ENCODE measurements at regions not wholly inside any gene's neighbourhood (a gene's known extent, or its start where the extent isn't known, plus 50 kb on each side); places are given as distances from the start of the nearest gene placed in this dataset.

GRCh38 chr4:26227601-26228229 is 93.1 kb upstream of the RBPJ start:
- DNase-seq (ENCODE audit: low read depth in 1 of 2, low spot score in 1 of 2) (no peak), FAIRE-seq (no peak), ATAC-seq (no peak)
- WGBS (ENCODE audit: missing lambda C conversion rate), result 77% methylated on average over 15 of the region's 15 CpGs
- ChIA-PET POLR2A (no interaction called here), CTCF (no interaction called here)
- TF ChIP-seq CBX2 (IDR thresholded peaks at IDR 0.05; ENCODE audit: borderline replicate concordance, low read depth) (no peak), CHD2 (IDR thresholded peaks at IDR 0.05; ENCODE audit: low read length, partially characterized antibody) (no peak), RCOR1 (IDR thresholded peaks at IDR 0.05; ENCODE audit: low read depth, low read length) (no peak), E2F6 (IDR thresholded peaks at IDR 0.05; ENCODE audit: borderline replicate concordance, low read depth) (no peak), MYC (IDR thresholded peaks at IDR 0.05; ENCODE audit: borderline replicate concordance, low read length) (no peak), CEBPB (IDR thresholded peaks at IDR 0.05) (no peak), BHLHE40 (IDR thresholded peaks at IDR 0.05; ENCODE audit: low read depth, low read length) (no peak), BCL3 (IDR thresholded peaks at IDR 0.05) (no peak), HOXB13 (CRISPR knock-in tag; IDR thresholded peaks at IDR 0.05; ENCODE audit: low read depth) (no peak), RFX5 (IDR thresholded peaks at IDR 0.05) (no peak), NPAS2 (CRISPR knock-in tag; IDR thresholded peaks at IDR 0.05; ENCODE audit: borderline replicate concordance) (no peak), HEYL (CRISPR knock-in tag; IDR thresholded peaks at IDR 0.05) (no peak), RAD21 (conservative IDR thresholded peaks at IDR 0.05 in 1 of 2, IDR thresholded peaks at IDR 0.05 in 1 of 2) (no peak), ATOH8 (CRISPR knock-in tag; IDR thresholded peaks at IDR 0.05; ENCODE audit: low read depth) (no peak), TFCP2L1 (CRISPR knock-in tag; IDR thresholded peaks at IDR 0.05) (no peak), FOSL2 (IDR thresholded peaks at IDR 0.05) (no peak), FOSL2 (CRISPR knock-in tag; IDR thresholded peaks at IDR 0.05) (no peak)
- Histone ChIP-seq H3K27ac (no peak overlapping the region), H3K4me2 (no peak overlapping the region), H3K4me1 (no peaks in the 10 kb centered on the region), H3K9me3 (no peaks in the 10 kb centered on the region), H3K4me3 (no peak overlapping the region)

GRCh38 chr4:26228883-26229282 is 91.9 kb upstream of the RBPJ start:
- ChIA-PET POLR2A (interaction anchor here (0.9 kb wide), 1 partner anchor 90 kb away, joined by 3 read pairs; no protein-coding TSS in a partner anchor), CTCF (no interaction called here)
- ATAC-seq (no peak), DNase-seq (ENCODE audit: low read depth in 1 of 2, low spot score in 1 of 2) (no peak), FAIRE-seq (no peak)
- no peak overlapping the region for H3K4me3 ChIP-seq
- H3K27ac ChIP-seq, result no peak overlapping the region
- TF ChIP-seq EHF (CRISPR knock-in tag; IDR thresholded peaks at IDR 0.05), result no peak
- TF ChIP-seq EP300 (IDR thresholded peaks at IDR 0.05), result no peak
- TF ChIP-seq BHLHE40 (IDR thresholded peaks at IDR 0.05; ENCODE audit: low read depth, low read length), result no peak
- no peak for TF ChIP-seq MAZ (IDR thresholded peaks at IDR 0.05; ENCODE audit: borderline replicate concordance, low read depth, low read length)
- TF ChIP-seq MYC (IDR thresholded peaks at IDR 0.05; ENCODE audit: borderline replicate concordance, low read length), result no peak
- no peak for TF ChIP-seq ZSCAN20 (CRISPR knock-in tag; IDR thresholded peaks at IDR 0.05)
- TF ChIP-seq BCL3 (IDR thresholded peaks at IDR 0.05), result no peak
- TF ChIP-seq SMC3 (IDR thresholded peaks at IDR 0.05), result no peak
- H3K4me2 ChIP-seq, result no peak overlapping the region
- no peaks in the 10 kb centered on the region for H3K4me1 ChIP-seq
- no peaks in the 10 kb centered on the region for H3K9me3 ChIP-seq
- WGBS (ENCODE audit: missing lambda C conversion rate), result 84% methylated on average over 2 of the region's 2 CpGs
